ENCODE measurements at regions not wholly inside any gene's neighbourhood (a gene's known extent, or its start where the extent isn't known, plus 50 kb on each side); places are given as distances from the start of the nearest gene placed in this dataset.

- TF ChIP-seq, protein P1, sequence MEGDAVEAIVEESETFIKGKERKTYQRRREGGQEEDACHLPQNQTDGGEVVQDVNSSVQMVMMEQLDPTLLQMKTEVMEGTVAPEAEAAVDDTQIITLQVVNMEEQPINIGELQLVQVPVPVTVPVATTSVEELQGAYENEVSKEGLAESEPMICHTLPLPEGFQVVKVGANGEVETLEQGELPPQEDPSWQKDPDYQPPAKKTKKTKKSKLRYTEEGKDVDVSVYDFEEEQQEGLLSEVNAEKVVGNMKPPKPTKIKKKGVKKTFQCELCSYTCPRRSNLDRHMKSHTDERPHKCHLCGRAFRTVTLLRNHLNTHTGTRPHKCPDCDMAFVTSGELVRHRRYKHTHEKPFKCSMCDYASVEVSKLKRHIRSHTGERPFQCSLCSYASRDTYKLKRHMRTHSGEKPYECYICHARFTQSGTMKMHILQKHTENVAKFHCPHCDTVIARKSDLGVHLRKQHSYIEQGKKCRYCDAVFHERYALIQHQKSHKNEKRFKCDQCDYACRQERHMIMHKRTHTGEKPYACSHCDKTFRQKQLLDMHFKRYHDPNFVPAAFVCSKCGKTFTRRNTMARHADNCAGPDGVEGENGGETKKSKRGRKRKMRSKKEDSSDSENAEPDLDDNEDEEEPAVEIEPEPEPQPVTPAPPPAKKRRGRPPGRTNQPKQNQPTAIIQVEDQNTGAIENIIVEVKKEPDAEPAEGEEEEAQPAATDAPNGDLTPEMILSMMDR (IDR thresholded peaks at IDR 0.05), result no peak
- no peak for TF ChIP-seq POLR2A (IDR thresholded peaks at IDR 0.05)
These were observed 211.0 kb upstream of the EMCN start for GRCh38 chr4:100728861-100729260.

Measured in vagina (tissue), 2 donors.